ENCODE measurements at regions not wholly inside any gene's neighbourhood (a gene's known extent, or its start where the extent isn't known, plus 50 kb on each side); places are given as distances from the start of the nearest gene placed in this dataset.

DNA sequence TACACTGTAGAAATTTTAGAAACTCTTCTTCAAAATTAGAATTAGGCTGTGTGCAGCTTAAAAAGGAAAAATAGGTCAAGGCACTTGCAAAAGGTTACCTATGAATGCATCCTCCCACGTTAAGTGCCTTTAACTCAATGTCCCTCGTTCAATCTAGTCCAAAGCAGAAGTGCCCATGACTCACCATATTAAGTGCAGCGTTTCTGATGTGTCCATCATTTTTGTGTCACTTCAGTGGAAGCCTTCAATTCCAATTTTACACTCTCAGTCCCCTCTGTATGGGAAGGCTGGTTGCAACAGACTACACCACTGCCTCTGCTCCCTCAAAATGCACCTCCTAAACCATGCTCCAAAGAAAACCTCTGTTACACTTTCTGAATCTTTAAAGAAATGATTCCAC, 53.4 kb downstream of the FOXB1 start:
- DNase-seq: no peak

DNA sequence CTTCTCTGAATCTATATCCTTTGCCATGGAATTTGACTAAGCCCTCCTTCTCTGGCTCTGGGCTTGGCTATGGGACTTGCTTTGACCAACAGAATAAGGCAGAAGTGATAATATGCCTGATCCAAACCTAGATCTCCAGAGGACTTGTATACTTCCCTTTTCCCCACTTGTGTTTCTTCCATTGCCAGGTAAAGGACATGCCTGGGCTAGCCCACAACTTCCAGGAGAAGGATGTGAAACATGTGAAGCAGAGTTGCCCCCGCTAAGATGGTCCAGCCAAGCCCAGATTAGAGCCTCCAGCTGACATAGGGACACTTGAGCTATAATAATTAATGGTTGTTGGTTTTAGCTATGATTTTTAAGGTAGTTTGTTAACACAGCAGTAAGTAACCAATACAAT, 55.1 kb downstream of the FOXB1 start:
- no peak for DNase-seq

- no peak for DNase-seq
Measured at GRCh38 chr15:60061758-60062157, 57.6 kb downstream of the FOXB1 start.

DNA sequence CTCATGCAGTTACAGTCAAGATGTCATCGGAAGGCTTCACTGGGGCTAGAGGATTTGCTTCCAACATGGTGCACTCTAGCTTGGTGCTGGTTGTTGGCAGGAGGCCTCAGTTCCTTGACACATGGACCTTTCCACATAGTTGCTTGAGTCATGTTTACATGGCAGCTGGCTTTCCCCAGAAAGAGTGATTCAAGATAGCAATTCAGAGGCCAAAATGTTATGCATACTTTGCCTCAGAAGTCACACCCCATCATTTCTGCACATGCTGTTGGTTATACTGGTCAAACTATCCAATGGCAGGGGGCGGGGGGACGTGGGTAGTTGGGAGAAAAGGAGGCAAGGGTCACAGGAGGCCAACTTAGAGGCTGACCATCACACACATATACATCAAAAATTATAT, 58.7 kb downstream of the FOXB1 start:
- no peak for DNase-seq

DNA sequence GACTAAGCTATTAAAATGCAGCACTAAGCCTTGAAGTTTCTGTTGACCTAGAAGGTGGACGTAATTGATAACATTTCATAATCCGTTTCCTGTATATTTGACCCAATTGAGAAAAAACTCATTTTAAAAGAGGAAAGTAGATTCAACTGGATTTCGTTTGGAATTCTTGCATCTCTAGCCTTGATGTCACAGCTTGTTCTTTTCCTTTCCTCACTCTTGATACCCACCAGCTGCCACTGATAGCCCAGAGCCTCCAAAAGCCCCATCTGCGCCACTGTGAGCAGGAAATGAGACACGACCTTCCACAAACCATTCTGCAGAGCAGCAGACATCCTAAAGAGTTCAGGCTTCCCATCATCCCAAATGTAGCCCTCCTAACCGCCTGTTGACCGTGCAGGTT, 61.8 kb downstream of the FOXB1 start:
- DNase-seq: no peak

- no peak for DNase-seq
Measured at GRCh38 chr15:60070838-60071493, 66.9 kb downstream of the FOXB1 start.

GRCh38 chr15:60072826-60073465, 68.8 kb downstream of the FOXB1 start:
- no peak for DNase-seq

DNA sequence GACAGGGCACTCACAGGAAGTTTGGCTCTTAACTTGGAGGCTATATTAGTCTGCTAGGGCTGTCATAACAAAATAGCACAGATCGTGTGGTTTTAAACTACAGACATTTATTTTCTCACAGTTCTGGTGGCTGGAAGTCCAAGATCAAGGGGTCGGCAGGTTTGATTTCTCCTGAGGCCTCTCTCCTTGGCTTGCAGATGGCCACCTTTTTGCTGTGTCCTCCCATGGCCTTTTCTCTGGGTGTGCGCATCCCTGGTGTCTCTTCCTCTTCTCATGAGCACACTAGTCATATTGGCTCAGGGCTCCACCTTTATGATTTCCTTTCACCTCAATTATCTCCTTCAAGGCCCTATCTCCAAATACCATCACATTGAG, 69.3 kb downstream of the FOXB1 start:
- DNase-seq: no peak

GRCh38 chr15:60074181-60074885, 70.2 kb downstream of the FOXB1 start:
- DNase-seq: no peak

DNA sequence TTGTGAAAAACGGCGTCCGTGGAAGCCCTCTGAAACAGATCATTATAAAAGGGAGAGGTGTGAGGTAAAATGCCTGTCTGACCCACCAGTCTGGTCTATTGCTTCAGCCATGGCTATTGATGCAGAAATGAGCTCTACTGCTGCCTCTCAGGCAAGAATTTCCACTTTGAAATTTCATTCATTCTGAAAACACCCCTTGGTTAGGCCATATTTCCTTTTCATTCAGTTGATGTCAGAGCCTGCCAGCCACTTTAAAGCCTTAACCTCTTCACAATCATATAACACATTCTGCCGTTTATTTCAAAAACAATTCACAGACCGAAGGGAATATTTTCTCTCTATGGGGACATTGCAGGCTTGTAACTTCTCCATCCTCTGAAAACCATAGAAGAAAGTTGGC, 71.9 kb downstream of the FOXB1 start:
- no peak for DNase-seq

DNA sequence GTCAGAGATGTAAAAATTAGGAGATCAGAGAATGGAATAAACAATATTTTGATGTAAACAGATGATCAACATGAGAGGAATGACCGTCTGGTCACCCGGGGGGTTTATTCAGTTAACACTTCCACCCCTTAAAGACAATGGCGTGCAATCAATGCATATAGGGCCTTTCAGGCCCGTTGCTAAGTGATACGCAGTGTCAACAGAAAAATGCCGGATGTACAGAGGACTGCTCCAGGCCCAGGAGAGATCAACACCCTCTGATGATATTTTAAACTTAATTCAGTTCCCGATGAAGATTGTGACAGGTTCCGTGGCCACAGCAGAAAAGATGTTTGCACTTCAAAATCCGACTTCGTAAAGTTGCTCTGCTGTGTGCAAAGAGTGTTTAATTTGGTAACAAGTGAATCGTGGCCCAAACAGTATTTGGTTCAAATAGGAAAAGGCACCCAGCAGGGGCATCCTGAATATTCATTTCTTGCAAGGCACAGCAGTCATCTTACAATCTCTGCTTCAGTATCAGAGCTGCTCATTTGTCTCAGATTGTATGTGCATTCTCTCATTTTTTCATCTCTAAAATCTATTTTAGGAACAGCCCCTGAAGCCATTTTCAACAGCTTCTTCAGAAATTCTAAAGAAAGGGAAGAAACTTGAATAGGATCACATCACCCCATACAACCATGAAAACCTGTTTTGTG, 72.6 kb downstream of the FOXB1 start:
- no peak for DNase-seq

DNA sequence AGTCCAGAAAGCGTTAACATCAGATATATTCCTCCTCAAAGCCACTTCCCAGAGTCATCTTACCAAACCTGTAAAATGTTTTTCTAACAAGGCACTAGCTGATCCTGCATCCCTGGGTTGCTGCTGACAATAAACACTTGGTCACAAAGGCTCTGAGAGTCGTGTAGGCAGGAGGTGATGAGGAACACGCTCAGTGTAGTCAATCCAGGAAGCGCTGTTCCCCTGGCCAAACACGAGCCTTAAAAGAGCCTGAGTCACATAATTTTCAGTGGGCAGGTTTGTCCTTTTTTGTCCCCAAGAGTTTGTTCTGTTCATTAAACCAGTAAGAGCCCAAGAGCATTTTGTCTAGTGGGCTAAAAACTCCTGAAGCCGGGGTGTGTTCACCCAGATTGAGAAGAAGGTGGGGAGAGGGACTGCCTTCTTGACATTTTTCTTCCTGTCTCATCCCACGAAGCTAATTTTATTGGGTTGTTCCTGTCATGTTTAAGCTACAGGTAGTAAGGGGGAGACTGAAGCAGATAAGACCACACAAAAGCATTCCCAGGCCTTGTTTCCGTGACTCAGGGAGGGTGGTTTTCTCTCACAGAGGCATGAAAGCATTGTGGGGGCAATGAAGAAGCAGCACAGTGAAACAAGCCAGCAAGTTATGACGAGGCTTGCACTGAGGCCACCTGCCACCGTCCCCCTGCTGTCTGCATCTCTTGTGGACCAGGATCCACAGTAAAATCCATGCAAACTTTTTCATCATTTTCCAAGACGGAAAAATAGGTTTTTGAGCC, 73.7 kb downstream of the FOXB1 start:
- no peak for DNase-seq

DNA sequence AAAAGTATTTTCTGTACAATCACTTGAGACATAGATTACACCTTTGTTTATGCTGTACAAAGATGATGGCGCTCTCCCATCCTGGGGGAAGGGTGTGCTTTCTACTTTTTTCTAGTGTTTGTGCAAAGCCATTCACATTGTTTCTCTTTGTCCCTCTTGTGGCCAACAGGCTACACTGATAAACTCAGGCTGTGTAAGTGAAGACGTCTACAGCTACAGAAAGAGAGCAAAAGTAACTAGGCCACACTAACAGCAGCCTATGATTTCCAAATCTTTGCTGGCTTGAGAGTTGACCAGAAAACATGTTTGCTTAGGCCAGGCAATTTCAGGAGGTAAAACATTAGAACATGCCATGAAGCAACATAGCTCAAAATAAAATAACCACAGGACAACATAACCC, 75.1 kb downstream of the FOXB1 start:
- DNase-seq: no peak

DNA sequence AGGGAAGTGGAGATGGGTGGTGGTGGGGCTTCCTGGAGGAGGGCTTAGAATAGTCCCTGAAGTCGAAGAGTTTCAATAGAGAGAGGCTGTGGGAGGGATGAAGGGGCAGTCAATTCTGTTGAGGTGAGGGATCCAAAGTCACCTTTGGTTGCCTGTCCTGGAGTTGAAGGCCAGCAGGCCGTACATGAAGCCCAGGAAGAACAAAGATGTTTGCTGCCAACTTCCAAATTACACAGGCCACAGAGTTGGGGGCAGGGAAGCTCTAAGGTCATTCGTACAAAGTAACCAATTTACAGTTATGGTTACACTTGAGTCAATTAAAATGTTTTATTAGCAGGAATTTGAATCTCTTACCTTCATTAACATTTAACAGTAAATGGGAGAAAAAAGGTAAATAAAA, 77.9 kb downstream of the FOXB1 start:
- no peak for DNase-seq

DNA sequence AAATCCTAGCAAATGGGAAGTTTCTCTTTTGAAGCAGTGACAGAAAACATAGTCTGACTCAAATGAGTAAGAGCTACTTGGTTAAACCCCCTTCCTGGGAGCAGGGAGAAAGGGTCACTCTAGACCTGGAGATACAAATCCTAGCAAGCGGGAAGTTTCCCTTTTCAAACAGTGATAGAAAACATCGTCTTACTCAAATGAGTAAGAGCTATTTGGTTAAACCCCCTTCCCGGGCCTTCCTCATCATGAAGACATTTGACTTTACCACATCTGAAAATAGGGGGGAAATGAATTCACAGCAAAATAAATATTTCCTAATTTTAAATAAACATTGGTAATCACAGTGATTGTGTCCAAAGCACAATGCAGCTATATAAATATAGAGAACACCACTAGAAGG, 79.2 kb downstream of the FOXB1 start:
- DNase-seq: no peak

DNA sequence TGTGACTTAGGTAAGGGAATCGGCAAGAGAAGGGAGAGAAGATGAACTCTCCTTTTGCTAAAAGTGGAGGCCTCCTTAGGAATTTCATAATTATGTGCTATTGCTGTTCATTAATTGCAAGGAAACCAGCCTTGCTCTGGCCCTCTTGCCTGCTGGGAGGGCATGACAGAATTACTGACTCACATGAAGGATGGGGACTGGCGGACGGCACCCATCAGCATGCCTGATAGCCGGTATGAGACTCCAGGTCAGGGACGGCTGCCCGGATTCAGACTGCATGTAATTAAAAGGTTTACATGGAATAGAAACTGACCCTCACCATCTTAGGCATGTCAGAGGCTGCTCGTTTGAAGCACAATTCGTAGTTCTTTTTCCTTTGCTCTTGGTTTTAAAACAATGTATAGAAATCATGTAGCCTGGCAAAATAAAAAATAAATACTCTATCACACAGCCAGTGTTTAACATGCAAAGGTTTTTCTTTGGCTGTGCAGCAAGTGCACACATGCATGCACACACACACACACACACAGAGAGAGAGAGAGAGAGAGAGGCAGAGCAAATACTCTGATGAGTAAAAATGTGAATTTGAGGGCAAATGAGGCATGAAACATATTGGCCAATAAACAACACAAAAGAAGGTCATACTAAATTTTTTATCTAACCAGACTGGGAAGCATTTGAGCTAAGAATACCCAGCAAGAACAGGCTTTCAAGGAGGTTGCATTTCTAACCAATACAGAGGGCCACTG, 82.7 kb downstream of the FOXB1 start:
- DNase-seq: no peak

DNA sequence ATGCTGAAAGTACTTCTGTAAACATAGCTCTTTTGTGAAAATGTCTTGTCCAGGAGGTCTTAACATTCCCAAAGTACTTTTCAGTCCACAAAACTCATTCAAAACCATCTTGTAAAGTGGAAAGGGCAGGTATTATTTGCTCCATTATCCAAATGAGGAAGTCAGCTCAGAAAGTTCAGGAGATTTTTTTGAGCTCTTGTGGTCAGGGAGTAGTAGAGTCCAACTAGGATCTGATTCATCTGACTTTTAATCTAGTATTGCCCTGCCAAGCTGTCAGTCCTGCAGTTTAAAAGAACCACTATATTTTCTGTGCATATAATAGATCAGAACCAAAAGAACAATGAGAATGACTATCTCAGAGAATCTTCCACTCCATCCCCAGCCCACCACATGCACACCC, 83.5 kb downstream of the FOXB1 start:
- DNase-seq: no peak

- DNase-seq: no peak
Measured at GRCh38 chr15:60090747-60091146, 86.6 kb downstream of the FOXB1 start.

DNA sequence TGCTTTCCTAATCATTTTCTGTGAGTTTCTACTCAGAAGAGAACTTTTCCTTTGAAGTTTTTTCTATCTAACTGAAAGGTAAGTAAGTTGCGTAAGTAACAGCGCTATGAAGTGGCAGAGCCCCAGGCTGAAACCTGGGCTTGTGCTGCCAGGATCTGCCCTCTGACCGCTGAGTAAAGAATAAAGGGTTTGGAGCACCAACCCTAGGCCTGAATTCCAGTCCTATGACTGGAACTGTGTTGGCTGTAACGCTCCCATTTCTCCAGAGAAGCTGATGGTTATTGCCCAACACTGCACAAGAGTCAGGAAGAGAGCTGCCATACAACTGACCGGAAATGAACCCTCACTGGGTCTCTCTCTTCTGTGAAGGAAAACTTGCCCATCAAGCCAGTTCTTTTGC, 87.0 kb downstream of the FOXB1 start:
- DNase-seq: no peak

GRCh38 chr15:60091911-60092310, 87.8 kb downstream of the FOXB1 start:
- DNase-seq: no peak

DNA sequence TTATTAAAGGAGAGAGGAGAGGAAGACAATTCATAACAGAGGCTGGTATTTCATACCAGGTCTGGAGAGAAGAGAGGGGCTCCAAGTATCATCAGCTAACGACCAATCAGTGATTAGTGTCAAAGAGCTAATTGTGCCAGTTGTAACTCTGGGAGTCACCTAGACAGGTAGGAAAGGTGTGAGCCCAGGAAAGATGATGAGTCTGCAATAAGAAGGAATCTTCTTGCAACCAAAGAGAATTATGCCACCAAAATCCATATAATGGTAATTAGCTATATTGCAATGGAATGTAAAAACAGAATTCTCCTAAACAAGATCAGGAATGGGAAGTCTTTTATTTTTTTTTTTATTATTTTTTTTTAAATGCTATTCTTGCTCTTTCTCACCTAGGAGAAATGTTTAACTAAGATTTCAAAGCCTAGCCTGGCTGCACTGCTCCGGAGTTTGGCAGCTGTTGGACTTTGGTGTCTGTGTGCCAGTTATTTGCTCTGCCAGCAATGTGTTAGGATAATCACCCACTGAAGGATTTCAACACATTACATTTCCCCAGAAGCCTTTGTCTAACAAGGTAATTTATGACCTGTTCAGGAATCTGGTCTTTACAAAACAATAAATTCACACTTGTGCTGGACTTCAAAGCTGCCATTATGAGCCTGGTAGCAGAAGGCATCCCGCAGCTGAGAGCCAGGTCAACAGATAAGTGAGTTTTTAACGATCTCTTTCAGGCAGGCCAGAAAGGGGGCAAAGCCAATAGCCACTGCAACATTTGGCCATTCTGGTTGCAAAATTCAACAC, 89.4 kb downstream of the FOXB1 start:
- DNase-seq: no peak

DNA sequence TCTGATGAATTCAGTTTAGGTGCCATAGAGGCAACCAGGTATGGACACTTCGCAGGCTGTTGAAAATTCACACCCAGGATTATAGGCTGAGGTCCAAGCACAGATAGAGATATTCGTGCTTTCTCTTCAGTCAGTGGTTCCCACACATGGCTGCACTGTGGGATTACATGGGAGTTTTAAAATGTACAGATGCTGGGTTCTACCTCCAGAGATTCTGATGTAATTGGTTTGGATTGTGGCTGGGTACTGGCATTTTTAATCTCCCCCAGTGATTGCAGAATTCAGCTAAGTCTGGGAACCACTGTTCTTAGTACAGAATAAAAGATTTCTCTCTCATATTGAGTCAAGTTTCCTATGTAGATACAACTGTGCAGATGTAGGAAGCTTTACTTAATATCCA, 91.6 kb downstream of the FOXB1 start:
- no peak for DNase-seq

All from CD4-positive, alpha-beta T cell treated with Interleukin-10 for 1 hour (primary cell).